Liver (tissue), 7 donors: ENCODE measurements at regions not wholly inside any gene's neighbourhood (a gene's known extent, or its start where the extent isn't known, plus 50 kb on each side); places are given as distances from the start of the nearest gene placed in this dataset.

Source experiments
- DNase-seq: peaks from one replicate; pipeline ENCODE4 v3.0.0-alpha.2; 2017; ENCODE audit warnings: low spot score
- H3K27ac ChIP-seq, 2 donors: one replicate each; pipeline ENCODE4 v1.7.0; 2013; ENCODE audit warnings: inconsistent platforms in 2 of 2, low read length in 2 of 2, control low read depth in 1 of 2, low read depth in 1 of 2, mild to moderate bottlenecking in 1 of 2
- H3K27me3 ChIP-seq, 4 donors: one replicate each; pipeline versions ENCODE4 v1.6.1 to v1.7.0; 2013; ENCODE audit warnings: low read length in 3 of 4, inconsistent platforms in 1 of 4, mild to moderate bottlenecking in 1 of 4, moderate library complexity in 1 of 4; ENCODE audit not compliant: control insufficient read depth in 4 of 4, insufficient read depth in 4 of 4
- H3K36me3 ChIP-seq, 4 donors: one replicate each; pipeline versions ENCODE4 v1.6.1 to v1.7.0; 2013; ENCODE audit warnings: low read length in 3 of 4, mild to moderate bottlenecking in 3 of 4, low read depth in 1 of 4, moderate library complexity in 1 of 4; ENCODE audit not compliant: control insufficient read depth in 4 of 4, insufficient read depth in 3 of 4
- H3K4me1 ChIP-seq, 4 donors: one replicate each; pipeline versions ENCODE4 v1.6.1 to v1.7.0; 2013; ENCODE audit warnings: low read length in 3 of 4, mild to moderate bottlenecking in 3 of 4, moderate library complexity in 1 of 4; ENCODE audit not compliant: control insufficient read depth in 4 of 4, insufficient read depth in 4 of 4
- H3K4me3 ChIP-seq, 3 donors: one replicate each; pipeline versions ENCODE4 v1.6.1 to v1.7.0; 2013; ENCODE audit warnings: low read length in 3 of 3, control low read depth in 1 of 3, low read depth in 1 of 3, mild to moderate bottlenecking in 1 of 3
- H3K9ac ChIP-seq, 2 donors: one replicate each; pipeline ENCODE4 v1.7.0; 2013; ENCODE audit warnings: low read length in 2 of 2, mild to moderate bottlenecking in 2 of 2, moderate library complexity in 2 of 2, control low read depth in 1 of 2, low read depth in 1 of 2
- H3K9me3 ChIP-seq, 4 donors: one replicate each; pipeline versions ENCODE4 v1.6.1 to v1.7.0; 2013; ENCODE audit warnings: low read length in 3 of 4; ENCODE audit not compliant: control insufficient read depth in 4 of 4
- ATF3 ChIP-seq: IDR thresholded peaks from 2 replicates; pipeline ENCODE4 v1.6.1; 2016; ENCODE audit warnings: antibody characterized with exemption
- EGR1 ChIP-seq, 2 donors: IDR thresholded peaks; 2 replicates each; pipeline ENCODE4 v1.6.1; 2016 to 2018; ENCODE audit warnings: antibody characterized with exemption in 2 of 2, low read depth in 2 of 2
- FOXA1 ChIP-seq: IDR thresholded peaks from 2 replicates; pipeline ENCODE4 v1.6.1; 2016; ENCODE audit warnings: antibody characterized with exemption
- FOXA2 ChIP-seq: IDR thresholded peaks from 2 replicates; pipeline ENCODE4 v1.6.1; 2016; ENCODE audit warnings: antibody characterized with exemption
- GABPA ChIP-seq, 2 donors: IDR thresholded peaks in 1 of 2; conservative IDR thresholded peaks in 1 of 2; 2 replicates each; pipeline ENCODE4 v1.6.1; 2016; ENCODE audit warnings: antibody characterized with exemption in 2 of 2, mild to moderate bottlenecking in 1 of 2, moderate library complexity in 1 of 2
- HNF4A ChIP-seq, 2 donors: conservative IDR thresholded peaks; 2 replicates each; pipeline ENCODE4 v1.6.1; 2016; ENCODE audit warnings: antibody characterized with exemption in 2 of 2, mild to moderate bottlenecking in 2 of 2
- JUND ChIP-seq, 2 donors: IDR thresholded peaks; 2 replicates each; pipeline ENCODE4 v1.6.1; 2016; ENCODE audit warnings: antibody characterized with exemption in 2 of 2
- REST ChIP-seq: IDR thresholded peaks from 2 replicates; pipeline ENCODE4 v1.6.1; 2016; ENCODE audit warnings: antibody characterized with exemption, mild to moderate bottlenecking
- RXRA ChIP-seq, 2 donors: IDR thresholded peaks; 2 replicates each; pipeline ENCODE4 v1.6.1; 2017 to 2018; ENCODE audit warnings: antibody characterized with exemption in 2 of 2, mild to moderate bottlenecking in 1 of 2
- SP1 ChIP-seq: IDR thresholded peaks from 2 replicates; pipeline ENCODE4 v1.6.1; 2018; ENCODE audit warnings: antibody characterized with exemption, mild to moderate bottlenecking
- TAF1 ChIP-seq: conservative IDR thresholded peaks from 2 replicates; pipeline ENCODE4 v1.6.1; 2016; ENCODE audit warnings: antibody characterized with exemption, mild to moderate bottlenecking
- YY1 ChIP-seq: IDR thresholded peaks from 2 replicates; pipeline ENCODE4 v1.6.1; 2016; ENCODE audit warnings: antibody characterized with exemption, mild to moderate bottlenecking
- ZBTB33 ChIP-seq: IDR thresholded peaks from 2 replicates; pipeline ENCODE4 v1.6.1; 2016; ENCODE audit warnings: antibody characterized with exemption
- WGBS: extraction: QIAGEN DNeasy Blood & Tissue Kit; methylation state at CpG from one replicate; pipeline ENCODE4 v1.1.7; 2013; 5-methylcytosine and 5-hydroxymethylcytosine counted together
- donor health status: healthy.
- donor health status: healthy.
- donor health status: healthy.
- donor health status: healthy.

- no peaks in the 10 kb centered on the region for H3K27me3 ChIP-seq
- H3K27ac ChIP-seq: no peak overlapping the region
- DNase-seq: no peak
- H3K36me3 ChIP-seq: no peaks in the 10 kb centered on the region
- H3K4me1 ChIP-seq: no peaks in the 10 kb centered on the region
- H3K9ac ChIP-seq: no peak overlapping the region
- no peaks in the 10 kb centered on the region for H3K9me3 ChIP-seq
- no peak overlapping the region for H3K4me3 ChIP-seq
- no peak for TF ChIP-seq FOXA2
- TF ChIP-seq REST: no peak
- no peak for TF ChIP-seq GABPA (IDR thresholded peaks at IDR 0.05 in 1 of 2, conservative IDR thresholded peaks at IDR 0.05 in 1 of 2)
- no peak for TF ChIP-seq SP1
- no peak for TF ChIP-seq JUND (IDR thresholded peaks at IDR 0.05)
- WGBS: 66% methylated on average over 5 of the region's 5 CpGs
Observed at GRCh38 chrX:80237072-80237471, 183.2 kb upstream of the TENT5D start.

- Histone ChIP-seq H3K4me1 (no peaks in the 10 kb centered on the region), H3K27me3 (no peaks in the 10 kb centered on the region), H3K4me3 (no peak overlapping the region), H3K36me3 (no peaks in the 10 kb centered on the region), H3K9me3 (no peaks in the 10 kb centered on the region), H3K9ac (no peak overlapping the region), H3K27ac (no peak overlapping the region)
- DNase-seq: no peak
- no peak for TF ChIP-seq YY1
- no peak for TF ChIP-seq ZBTB33
- TF ChIP-seq FOXA2: no peak
- TF ChIP-seq SP1: no peak
- TF ChIP-seq JUND (IDR thresholded peaks at IDR 0.05): no peak
- no peak for TF ChIP-seq HNF4A (conservative IDR thresholded peaks at IDR 0.05)
- no peak for TF ChIP-seq EGR1 (IDR thresholded peaks at IDR 0.05; ENCODE audit: low read depth in 2 of 2)
- no peak for TF ChIP-seq FOXA1
- no peak for TF ChIP-seq TAF1
- TF ChIP-seq REST: no peak
- TF ChIP-seq ATF3: no peak
- TF ChIP-seq RXRA (IDR thresholded peaks at IDR 0.05): no peak
- 50% methylated on average over 2 of the region's 2 CpGs for WGBS
Observed at GRCh38 chrX:80246271-80246670, 174.0 kb upstream of the TENT5D start.
